Stimulated activated naive CD8-positive, alpha-beta T cell treated with anti-CD3 and anti-CD28 coated beads, Interleukin-15, amount 100 ng/mL, for 72 hours (primary cell): ENCODE measurements at regions not wholly inside any gene's neighbourhood (a gene's known extent, or its start where the extent isn't known, plus 50 kb on each side); places are given as distances from the start of the nearest gene placed in this dataset.

ENCODE experiments used
- ATAC-seq: fragments of 150-1000 bp; cut with Tn5 transposase; 2 replicates; pipeline ENCODE4 v1.10.0; 2021; ENCODE audit warnings: mild to moderate bottlenecking, moderate library complexity
- DNase-seq, 2 donors: peaks; one replicate each; pipeline ENCODE4 v3.0.0; 2021 to 2022
- H3K27ac Mint-ChIP-seq, 2 donors: one replicate each; pipeline ENCODE4 v1.8.0; 2022; ENCODE audit warnings: mild to moderate bottlenecking in 2 of 2, mixed read lengths in 2 of 2, moderate library complexity in 2 of 2
- H3K27me3 Mint-ChIP-seq: one replicate; pipeline ENCODE4 v1.8.0; 2022; ENCODE audit warnings: mixed read lengths
- H3K4me1 Mint-ChIP-seq: one replicate; pipeline ENCODE4 v1.8.0; 2022; ENCODE audit warnings: mild to moderate bottlenecking, mixed read lengths
- H3K4me3 Mint-ChIP-seq, 2 donors: one replicate each; pipeline ENCODE4 v1.8.0; 2022; ENCODE audit warnings: mild to moderate bottlenecking in 2 of 2, mixed read lengths in 2 of 2, moderate library complexity in 1 of 2
- H3K9me3 Mint-ChIP-seq, 2 donors: one replicate each; pipeline ENCODE4 v1.8.0; 2022; ENCODE audit warnings: mixed read lengths in 2 of 2

- Mint-ChIP-seq H3K27me3 (peaks cover 39% of the 10 kb centered on the region), H3K9me3 (no peaks in the 10 kb centered on the region), H3K27ac (no peak overlapping the region), H3K4me3 (no peak overlapping the region), H3K4me1 (no peaks in the 10 kb centered on the region)
- DNase-seq, result no peak
- ATAC-seq, result peak; percentile 38
Measured at GRCh38 chr1:223479718-223480425, 86.7 kb downstream of the CCDC185 start.

GRCh38 chr1:223482132-223482531 is 88.9 kb downstream of the CCDC185 start:
- ATAC-seq (no peak), DNase-seq (no peak)
- Mint-ChIP-seq H3K27ac (no peak overlapping the region), H3K9me3 (no peaks in the 10 kb centered on the region), H3K4me1 (peaks cover 8% of the 10 kb centered on the region), H3K4me3 (no peak overlapping the region), H3K27me3 (peaks cover 34% of the 10 kb centered on the region)

- Mint-ChIP-seq H3K27me3 (peaks cover 34% of the 10 kb centered on the region), H3K9me3 (no peaks in the 10 kb centered on the region), H3K4me1 (peaks cover 13% of the 10 kb centered on the region), H3K4me3 (no peak overlapping the region), H3K27ac (no peak overlapping the region)
- ATAC-seq, result no peak
- no peak for DNase-seq
Measured at GRCh38 chr1:223482766-223483165, 89.6 kb downstream of the CCDC185 start.

- DNase-seq, result no peak
- Mint-ChIP-seq H3K4me1 (peaks cover 13% of the 10 kb centered on the region), H3K27me3 (peaks cover 27% of the 10 kb centered on the region), H3K4me3 (no peak overlapping the region), H3K9me3 (no peaks in the 10 kb centered on the region), H3K27ac (no peak overlapping the region)
- no peak for ATAC-seq
Measured at GRCh38 chr1:223483511-223483910, 90.3 kb downstream of the CCDC185 start.

GRCh38 chr1:223486366-223486765 is 93.2 kb downstream of the CCDC185 start:
- no peak overlapping the region for H3K4me3 Mint-ChIP-seq
- DNase-seq (no peak), ATAC-seq (no peak)
- no peak overlapping the region for H3K27ac Mint-ChIP-seq
- H3K27me3 Mint-ChIP-seq, result peaks cover 16% of the 10 kb centered on the region
- H3K9me3 Mint-ChIP-seq, result no peaks in the 10 kb centered on the region
- peaks cover 24% of the 10 kb centered on the region for H3K4me1 Mint-ChIP-seq

DNA sequence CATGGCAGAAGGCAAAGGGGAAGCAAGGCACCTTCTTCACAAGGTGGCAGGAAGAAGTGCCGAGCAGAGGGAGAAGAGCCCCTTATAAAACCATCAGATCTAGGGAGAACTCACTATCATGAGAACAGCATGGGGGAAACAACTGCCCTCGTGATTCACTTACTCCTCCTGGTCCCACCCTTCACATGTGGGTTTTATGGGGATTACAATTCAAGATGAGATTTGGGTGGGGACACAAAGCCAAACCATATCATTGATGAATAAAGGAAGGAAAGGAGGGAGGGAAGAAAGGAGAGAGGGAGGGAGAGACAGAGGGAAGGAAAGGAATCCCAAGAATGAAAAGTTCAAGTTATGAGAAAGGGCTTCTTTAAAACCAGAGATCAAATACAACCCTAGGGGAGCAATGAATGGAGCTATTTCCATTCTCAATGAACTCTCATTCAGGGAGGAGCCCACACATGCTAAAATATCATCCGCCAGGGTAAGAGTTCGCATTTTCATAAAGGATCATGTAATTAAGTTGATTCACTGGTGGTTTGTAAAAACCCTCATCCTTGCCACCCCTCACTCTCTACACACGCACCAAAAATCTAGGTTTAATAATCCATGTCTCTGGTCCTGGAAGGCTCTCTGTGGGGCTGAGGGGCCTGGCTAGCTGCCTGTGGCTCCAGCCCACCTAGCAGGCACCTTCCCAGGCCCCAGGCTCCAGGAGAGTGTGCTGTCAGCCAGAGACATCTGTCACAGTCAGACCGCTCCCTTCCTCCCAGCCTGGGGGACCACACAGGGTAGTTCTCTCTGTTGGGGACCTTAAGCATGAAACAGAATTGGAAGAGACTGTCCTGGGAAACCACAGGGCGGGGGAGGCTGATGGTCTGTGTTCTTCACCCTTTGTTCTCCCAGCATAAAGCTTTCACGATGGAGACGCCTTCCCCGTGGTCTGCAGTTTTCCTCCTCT is 94.0 kb downstream of the CCDC185 start:
- ATAC-seq (no peak), DNase-seq (no peak)
- Mint-ChIP-seq H3K9me3 (no peaks in the 10 kb centered on the region), H3K4me1 (peaks cover 26% of the 10 kb centered on the region), H3K27me3 (peaks cover 16% of the 10 kb centered on the region), H3K27ac (no peak overlapping the region), H3K4me3 (no peak overlapping the region)

DNA sequence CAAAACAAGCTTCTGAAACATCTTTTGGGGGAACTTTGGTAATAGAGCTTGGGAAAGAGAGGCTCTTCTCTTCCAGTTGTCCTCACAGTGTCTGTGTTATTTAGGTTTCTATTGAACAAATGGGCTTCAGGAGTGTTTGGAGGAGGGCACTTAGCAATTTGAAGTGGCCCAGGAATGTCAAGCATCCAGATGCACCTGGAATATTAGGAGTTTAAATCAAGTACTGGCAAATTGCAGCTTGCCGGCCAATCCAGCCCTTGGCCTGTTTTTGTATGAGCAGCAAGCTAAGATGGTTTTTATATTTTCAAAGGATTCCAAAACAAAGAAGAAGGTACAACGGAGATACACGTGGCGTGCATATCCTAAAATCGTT is 94.7 kb downstream of the CCDC185 start:
- Mint-ChIP-seq H3K9me3 (no peaks in the 10 kb centered on the region), H3K4me3 (no peak overlapping the region), H3K27me3 (peaks cover 16% of the 10 kb centered on the region), H3K4me1 (peaks cover 26% of the 10 kb centered on the region), H3K27ac (no peak overlapping the region)
- no peak for ATAC-seq
- no peak for DNase-seq

DNA sequence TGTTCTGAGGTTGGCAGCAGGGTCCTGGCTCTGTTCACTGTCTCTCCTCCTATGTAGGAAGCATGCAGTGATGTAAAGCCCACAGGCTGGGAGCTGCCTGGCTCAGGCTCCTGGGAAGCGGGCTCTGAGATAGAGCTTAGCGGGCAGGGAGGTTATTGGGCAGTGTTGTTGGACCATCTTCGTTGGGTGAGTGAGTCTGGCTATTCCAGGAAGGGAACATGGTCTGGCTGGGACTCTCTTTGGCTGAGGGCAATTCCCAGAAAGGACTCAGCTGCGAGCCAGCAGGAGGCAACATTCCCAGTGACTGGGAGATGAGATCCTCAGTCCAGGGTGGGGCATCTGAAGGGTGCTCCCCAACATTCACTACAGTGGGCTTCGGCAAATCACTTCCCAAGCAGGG is 96.2 kb downstream of the CCDC185 start:
- Mint-ChIP-seq H3K4me1 (peaks cover 26% of the 10 kb centered on the region), H3K27ac (peak overlapping the region in 1 of 2 donors; percentile 90), H3K4me3 (no peak overlapping the region), H3K9me3 (no peaks in the 10 kb centered on the region), H3K27me3 (peaks cover 16% of the 10 kb centered on the region)
- no peak for DNase-seq
- no peak for ATAC-seq

GRCh38 chr1:223490256-223490655 is 97.0 kb downstream of the CCDC185 start:
- Mint-ChIP-seq H3K27me3 (peaks cover 16% of the 10 kb centered on the region), H3K4me3 (no peak overlapping the region), H3K9me3 (no peaks in the 10 kb centered on the region), H3K27ac (peak overlapping the region in 1 of 2 donors; percentile 21), H3K4me1 (peaks cover 26% of the 10 kb centered on the region)
- DNase-seq, result no peak
- no peak for ATAC-seq
